ENCODE measurements at regions not wholly inside any gene's neighbourhood (a gene's known extent, or its start where the extent isn't known, plus 50 kb on each side); places are given as distances from the start of the nearest gene placed in this dataset.

DNA sequence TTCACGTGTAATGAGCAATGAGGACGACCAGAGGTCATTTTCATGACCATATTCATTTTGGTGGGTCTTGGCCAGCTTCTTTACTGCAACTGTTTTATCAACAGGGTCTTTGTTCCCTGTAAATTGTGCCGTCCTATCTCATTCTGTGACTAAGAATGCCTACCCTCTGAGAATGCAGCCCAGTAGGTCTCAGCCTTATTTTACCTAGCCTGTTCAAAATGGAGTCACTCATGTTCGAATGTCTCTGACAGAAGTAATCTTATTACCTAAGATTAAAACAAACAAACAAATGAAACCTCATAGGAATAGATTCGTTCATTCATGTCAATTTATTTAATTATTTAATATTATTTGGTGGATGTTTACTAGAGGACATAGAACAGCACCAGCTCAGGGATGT, 714.8 kb downstream of the ADCYAP1 start:
- POLR2A ChIA-PET = no interaction called here
- DNase-seq (ENCODE audit: extremely low spot score) = no peak
- CTCF ChIA-PET = no interaction called here
- no peak for TF ChIP-seq FOXM1 (IDR thresholded peaks at IDR 0.05; ENCODE audit: borderline replicate concordance)
- TF ChIP-seq HDGF (IDR thresholded peaks at IDR 0.05; ENCODE audit: borderline replicate concordance) = no peak
- no peak for TF ChIP-seq SUZ12 (IDR thresholded peaks at IDR 0.05)
- TF ChIP-seq, protein P1, sequence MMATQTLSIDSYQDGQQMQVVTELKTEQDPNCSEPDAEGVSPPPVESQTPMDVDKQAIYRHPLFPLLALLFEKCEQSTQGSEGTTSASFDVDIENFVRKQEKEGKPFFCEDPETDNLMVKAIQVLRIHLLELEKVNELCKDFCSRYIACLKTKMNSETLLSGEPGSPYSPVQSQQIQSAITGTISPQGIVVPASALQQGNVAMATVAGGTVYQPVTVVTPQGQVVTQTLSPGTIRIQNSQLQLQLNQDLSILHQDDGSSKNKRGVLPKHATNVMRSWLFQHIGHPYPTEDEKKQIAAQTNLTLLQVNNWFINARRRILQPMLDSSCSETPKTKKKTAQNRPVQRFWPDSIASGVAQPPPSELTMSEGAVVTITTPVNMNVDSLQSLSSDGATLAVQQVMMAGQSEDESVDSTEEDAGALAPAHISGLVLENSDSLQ (IDR thresholded peaks at IDR 0.05) = no peak
- no peak for TF ChIP-seq FOXA1 (IDR thresholded peaks at IDR 0.05)
- TF ChIP-seq ZNF384 (IDR thresholded peaks at IDR 0.05) = no peak
- TF ChIP-seq TARDBP (IDR thresholded peaks at IDR 0.05) = no peak

DNA sequence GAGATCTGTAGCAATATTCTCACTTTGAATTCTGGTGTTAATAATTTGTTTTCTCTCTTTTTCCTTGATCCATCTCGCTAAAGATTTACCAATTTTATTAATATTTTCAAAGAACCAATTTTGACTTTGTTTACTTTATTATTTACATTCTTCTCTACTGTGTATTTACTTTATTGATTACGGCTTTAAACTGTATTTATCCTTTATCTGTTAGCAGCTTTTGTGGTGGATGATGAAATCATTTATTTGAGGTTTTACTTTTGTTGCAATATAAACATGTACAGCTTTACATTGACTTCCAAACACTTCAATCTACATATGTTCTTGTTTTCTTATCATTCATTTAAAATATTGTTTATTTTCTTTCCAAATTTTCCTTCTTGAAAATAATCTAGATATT, 719.9 kb downstream of the ADCYAP1 start:
- ChIA-PET CTCF (no interaction called here), POLR2A (no interaction called here)
- DNase-seq (ENCODE audit: extremely low spot score) = no peak
- TF ChIP-seq TARDBP (IDR thresholded peaks at IDR 0.05) (no peak), HDGF (IDR thresholded peaks at IDR 0.05; ENCODE audit: borderline replicate concordance) (no peak), ARNT (IDR thresholded peaks at IDR 0.05) (no peak), BHLHE40 (IDR thresholded peaks at IDR 0.05; ENCODE audit: borderline replicate concordance) (no peak), L3MBTL2 (conservative IDR thresholded peaks at IDR 0.05) (no peak), FOXA1 (IDR thresholded peaks at IDR 0.05) (no peak)

DNA sequence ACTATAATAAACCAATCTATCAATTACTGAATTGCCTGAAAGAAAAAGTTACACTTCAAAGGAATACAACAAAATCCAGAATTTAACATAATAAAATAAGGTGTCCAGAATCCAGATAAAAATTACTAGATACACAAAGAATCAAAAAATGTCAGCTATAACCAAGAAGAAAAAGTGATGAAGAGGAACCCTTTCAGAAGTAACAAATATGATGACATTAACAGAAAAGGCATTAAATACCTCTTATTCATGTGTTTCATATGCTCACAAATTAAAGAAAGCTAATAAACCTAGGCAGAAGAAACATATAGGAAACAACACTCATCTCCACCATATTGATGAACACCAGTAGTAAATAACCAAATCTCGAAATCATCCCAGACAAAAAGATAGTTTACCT, 722.8 kb downstream of the ADCYAP1 start:
- CTCF ChIA-PET = no interaction called here
- POLR2A ChIA-PET = no interaction called here

DNA sequence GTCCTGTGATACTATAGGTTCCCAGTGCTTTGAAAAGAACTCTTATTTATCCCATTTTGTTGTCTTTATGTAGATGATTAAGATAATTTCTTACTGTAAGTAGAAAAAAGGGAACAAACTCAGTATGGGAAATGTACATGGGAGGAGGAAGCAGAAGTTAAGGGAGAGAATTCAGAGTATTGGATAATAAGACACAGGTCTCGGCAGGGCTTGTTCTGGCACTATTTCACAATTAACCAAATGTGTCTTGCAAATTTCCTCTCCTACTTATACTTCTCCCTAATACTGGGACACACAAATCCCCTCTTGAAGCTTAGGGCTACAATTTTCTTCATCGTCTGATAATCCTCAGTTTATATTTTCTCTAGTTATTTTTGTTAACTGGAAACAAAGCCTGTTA, 744.0 kb downstream of the ADCYAP1 start:
- POLR2A ChIA-PET = no interaction called here
- DNase-seq (ENCODE audit: extremely low spot score) = no peak
- no peak for TF ChIP-seq SUZ12 (IDR thresholded peaks at IDR 0.05)
- TF ChIP-seq, protein P1 (IDR thresholded peaks at IDR 0.05) = no peak
- TF ChIP-seq ZNF384 (IDR thresholded peaks at IDR 0.05) = no peak
- TF ChIP-seq L3MBTL2 (conservative IDR thresholded peaks at IDR 0.05) = no peak
- no peak for TF ChIP-seq SP1 (IDR thresholded peaks at IDR 0.05)
- TF ChIP-seq HDGF (IDR thresholded peaks at IDR 0.05; ENCODE audit: borderline replicate concordance) = no peak
- TF ChIP-seq BHLHE40 (IDR thresholded peaks at IDR 0.05; ENCODE audit: borderline replicate concordance) = no peak
- TF ChIP-seq NFRKB (IDR thresholded peaks at IDR 0.05) = no peak
- TF ChIP-seq LEF1 (IDR thresholded peaks at IDR 0.05; ENCODE audit: borderline replicate concordance) = no peak
- no peak for TF ChIP-seq TARDBP (IDR thresholded peaks at IDR 0.05)
- CTCF ChIA-PET = no interaction called here

More for the DNA sequence above, 722.8 kb downstream of the ADCYAP1 start:
- DNase-seq (ENCODE audit: extremely low spot score) = no peak
- no peak for TF ChIP-seq ARNT (IDR thresholded peaks at IDR 0.05)
- TF ChIP-seq LEF1 (IDR thresholded peaks at IDR 0.05; ENCODE audit: borderline replicate concordance) = no peak
- TF ChIP-seq, protein P1 (IDR thresholded peaks at IDR 0.05) = no peak
- no peak for TF ChIP-seq SP1 (IDR thresholded peaks at IDR 0.05)
- no peak for TF ChIP-seq ZNF384 (IDR thresholded peaks at IDR 0.05)
- TF ChIP-seq BHLHE40 (IDR thresholded peaks at IDR 0.05; ENCODE audit: borderline replicate concordance) = no peak
- no peak for TF ChIP-seq FOXK2 (IDR thresholded peaks at IDR 0.05)
- no peak for TF ChIP-seq TARDBP (IDR thresholded peaks at IDR 0.05)
- no peak for TF ChIP-seq FOXA1 (IDR thresholded peaks at IDR 0.05)
- no peak for TF ChIP-seq L3MBTL2 (conservative IDR thresholded peaks at IDR 0.05)
- no peak for TF ChIP-seq NFRKB (IDR thresholded peaks at IDR 0.05)
- no peak for TF ChIP-seq SUZ12 (IDR thresholded peaks at IDR 0.05)
- no peak for TF ChIP-seq ELF4 (IDR thresholded peaks at IDR 0.05)

DNA sequence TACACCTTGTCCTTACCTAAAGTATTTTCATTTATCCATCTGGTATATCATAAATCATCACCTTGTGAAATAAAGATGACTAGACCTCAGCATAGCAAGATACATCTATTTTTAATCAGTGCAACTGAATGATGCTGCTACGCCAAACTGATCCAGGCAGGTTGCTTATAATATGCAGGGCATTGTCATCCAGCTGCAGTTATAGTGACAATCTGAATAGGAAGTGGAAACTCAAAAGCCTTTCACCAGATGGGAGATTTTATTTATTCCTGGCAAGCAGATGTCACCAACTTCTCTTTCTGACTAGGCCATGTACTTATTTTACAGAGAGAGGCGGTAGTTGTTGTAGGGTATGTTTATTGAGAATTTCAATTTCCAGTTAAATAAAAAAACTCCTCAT, 747.3 kb downstream of the ADCYAP1 start:
- ChIA-PET POLR2A (no interaction called here), CTCF (no interaction called here)
- no peak for TF ChIP-seq SUZ12 (IDR thresholded peaks at IDR 0.05)
- no peak for TF ChIP-seq FOXK2 (IDR thresholded peaks at IDR 0.05)
- no peak for TF ChIP-seq HDGF (IDR thresholded peaks at IDR 0.05; ENCODE audit: borderline replicate concordance)
- TF ChIP-seq ZNF384 (IDR thresholded peaks at IDR 0.05) = no peak
- no peak for TF ChIP-seq ARNT (IDR thresholded peaks at IDR 0.05)
- TF ChIP-seq FOXA1 (IDR thresholded peaks at IDR 0.05) = no peak
- TF ChIP-seq LEF1 (IDR thresholded peaks at IDR 0.05; ENCODE audit: borderline replicate concordance) = no peak
- TF ChIP-seq BHLHE40 (IDR thresholded peaks at IDR 0.05; ENCODE audit: borderline replicate concordance) = no peak
- TF ChIP-seq SP1 (IDR thresholded peaks at IDR 0.05) = no peak
- no peak for TF ChIP-seq FOXM1 (IDR thresholded peaks at IDR 0.05; ENCODE audit: borderline replicate concordance)
- no peak for TF ChIP-seq NFRKB (IDR thresholded peaks at IDR 0.05)
- TF ChIP-seq L3MBTL2 (conservative IDR thresholded peaks at IDR 0.05) = no peak
- TF ChIP-seq ELF4 (IDR thresholded peaks at IDR 0.05) = no peak
- TF ChIP-seq CTBP1 (IDR thresholded peaks at IDR 0.05; ENCODE audit: borderline replicate concordance) = no peak
- TF ChIP-seq TARDBP (IDR thresholded peaks at IDR 0.05) = no peak
- TF ChIP-seq, protein P1 (IDR thresholded peaks at IDR 0.05) = no peak
- no peak for DNase-seq (ENCODE audit: extremely low spot score)

DNA sequence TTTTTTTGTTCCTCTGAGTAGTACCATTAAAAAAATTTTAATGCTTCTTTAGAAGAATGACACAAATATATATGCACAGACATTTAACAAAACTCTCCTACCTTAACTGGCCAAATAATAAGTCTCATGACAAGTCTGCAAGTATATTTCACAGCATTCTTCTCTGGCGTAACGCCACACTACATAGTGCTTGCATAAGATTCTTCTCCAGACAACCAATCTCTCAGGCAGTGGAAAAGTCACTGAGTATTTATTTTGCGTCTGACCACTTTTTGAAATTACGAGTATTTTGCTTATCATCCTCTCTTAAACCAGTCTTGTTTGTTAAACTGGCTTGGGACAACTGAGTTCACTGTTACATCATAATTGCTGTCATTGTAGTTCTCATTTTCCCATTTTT, 749.2 kb downstream of the ADCYAP1 start:
- CTCF ChIA-PET = no interaction called here
- POLR2A ChIA-PET = no interaction called here

More for the DNA sequence above, 749.2 kb downstream of the ADCYAP1 start:
- no peak for DNase-seq (ENCODE audit: extremely low spot score)
- TF ChIP-seq FOXA1 (IDR thresholded peaks at IDR 0.05) = no peak
- TF ChIP-seq NFRKB (IDR thresholded peaks at IDR 0.05) = no peak
- TF ChIP-seq ARNT (IDR thresholded peaks at IDR 0.05) = no peak
- TF ChIP-seq SUZ12 (IDR thresholded peaks at IDR 0.05) = no peak
- TF ChIP-seq TARDBP (IDR thresholded peaks at IDR 0.05) = no peak
- no peak for TF ChIP-seq ZNF384 (IDR thresholded peaks at IDR 0.05)
- no peak for TF ChIP-seq FOXM1 (IDR thresholded peaks at IDR 0.05; ENCODE audit: borderline replicate concordance)
- no peak for TF ChIP-seq ELF4 (IDR thresholded peaks at IDR 0.05)

Measured in HEK293T (cell line).